ENCODE measurements at regions not wholly inside any gene's neighbourhood (a gene's known extent, or its start where the extent isn't known, plus 50 kb on each side); places are given as distances from the start of the nearest gene placed in this dataset.
"Not testable (repeated sequence)": the region's sequence is repeated elsewhere in the genome, so short reads cannot be mapped to it uniquely, and the experiment has no call there.

- H3K4me3 Mint-ChIP-seq, result no peak overlapping the region
- H3K27me3 Mint-ChIP-seq, result peaks cover 5% of the 10 kb centered on the region
- Histone ChIP-seq H3K4me1 (ENCODE audit: insufficient read depth, low read length) (peaks cover 37% of the 10 kb centered on the region), H3K4me3 (ENCODE audit: low read length) (no peak overlapping the region), H3K27me3 (ENCODE audit: control insufficient read depth in 1 of 2, insufficient read depth in 2 of 2, low read length in 2 of 2) (no peaks in the 10 kb centered on the region), H3K36me3 (ENCODE audit: insufficient read depth, low read length) (no peaks in the 10 kb centered on the region), H3K27ac (ENCODE audit: low read depth in 1 of 2, low read length in 2 of 2) (peak overlapping the region; percentile 53 to 68), H3K9me3 (ENCODE audit: control insufficient read depth in 1 of 2, insufficient read depth in 1 of 2, low read length in 2 of 2) (no peaks in the 10 kb centered on the region)
- no peak for TF ChIP-seq CTCF (IDR thresholded peaks at IDR 0.05)
- ATAC-seq (ENCODE audit: poor library complexity), result no peak
- H3K9me3 Mint-ChIP-seq, result peaks cover 3% of the 10 kb centered on the region
- DNase-seq, result no peak
- ChIA-PET POLR2A (interaction anchor here (1.2 to 4.2 kb wide), 5 partner anchors 8 to 43 kb away, joined by 5 to 35 read pairs (median 9); no protein-coding TSS in a partner anchor), CTCF (interaction anchor here (0.8 to 1.4 kb wide), 5 partner anchors 10 to 81 kb away, joined by 3 to 4 read pairs (median 3); no protein-coding TSS in a partner anchor)
- peaks cover 5% of the 10 kb centered on the region for H3K36me3 Mint-ChIP-seq (ENCODE audit: low read depth)
- H3K27ac Mint-ChIP-seq, result peak overlapping the region; percentile 93
- peaks cover 86% of the 10 kb centered on the region for H3K4me1 Mint-ChIP-seq (ENCODE audit: low read depth)
- intact Hi-C loops (cut with DNase I, micrococcal nuclease), result loop anchor here in 1 of 2 experiments (1.0 kb wide), 1 partner anchor 49 kb away; no protein-coding TSS in a partner anchor
These were observed 701.4 kb downstream of the TMEM121 start for GRCh38 chr14:106227793-106228192.

- Histone ChIP-seq H3K27ac (ENCODE audit: low read depth in 1 of 2, low read length in 2 of 2) (peak overlapping the region; percentile 57 to 68), H3K27me3 (ENCODE audit: control insufficient read depth in 1 of 2, insufficient read depth in 2 of 2, low read length in 2 of 2) (no peaks in the 10 kb centered on the region), H3K36me3 (ENCODE audit: insufficient read depth, low read length) (no peaks in the 10 kb centered on the region), H3K9me3 (ENCODE audit: control insufficient read depth in 1 of 2, insufficient read depth in 1 of 2, low read length in 2 of 2) (no peaks in the 10 kb centered on the region), H3K4me3 (ENCODE audit: low read length) (peak overlapping the region; percentile 37), H3K4me1 (ENCODE audit: insufficient read depth, low read length) (peaks cover 34% of the 10 kb centered on the region)
- POLR2A ChIA-PET, result interaction anchor here (1.0 to 4.2 kb wide), 9 partner anchors 9 to 47 kb away, joined by 3 to 35 read pairs (median 5); no protein-coding TSS in a partner anchor
- ATAC-seq (ENCODE audit: poor library complexity) (peak; percentile 96), DNase-seq (peak in 11 of 14 experiments; percentile 25 to 77 (median 52))
- TF ChIP-seq CTCF (IDR thresholded peaks at IDR 0.05), result peak; percentile 39
- Mint-ChIP-seq H3K27me3 (peaks cover 5% of the 10 kb centered on the region), H3K4me1 (ENCODE audit: low read depth) (peaks cover 85% of the 10 kb centered on the region), H3K4me3 (peak overlapping the region; percentile 82), H3K27ac (peak overlapping the region; percentile 93), H3K36me3 (ENCODE audit: low read depth) (peaks cover 5% of the 10 kb centered on the region), H3K9me3 (peaks cover 3% of the 10 kb centered on the region)
- CTCF ChIA-PET, result interaction anchor here (0.8 to 1.7 kb wide), 7 partner anchors 9 to 240 kb away, joined by 3 to 11 read pairs (median 4); no protein-coding TSS in a partner anchor
- intact Hi-C loops (cut with DNase I, micrococcal nuclease), result loop anchor here in 1 of 2 experiments (1.0 kb wide), 1 partner anchor 48 kb away; no protein-coding TSS in a partner anchor
These were observed 702.3 kb downstream of the TMEM121 start for GRCh38 chr14:106228541-106229158.

GRCh38 chr14:106230071-106230470 lies 703.7 kb downstream of the TMEM121 start:
- no peaks in the 10 kb centered on the region for H3K36me3 Mint-ChIP-seq (ENCODE audit: low read depth)
- H3K27ac Mint-ChIP-seq, result peak overlapping the region; percentile 78
- no peaks in the 10 kb centered on the region for H3K9me3 ChIP-seq (ENCODE audit: control insufficient read depth in 1 of 2, insufficient read depth in 1 of 2, low read length in 2 of 2)
- intact Hi-C loops (cut with DNase I, micrococcal nuclease), result no loop called here
- no peak overlapping the region for H3K27ac ChIP-seq (ENCODE audit: low read depth in 1 of 2, low read length in 2 of 2)
- ATAC-seq (ENCODE audit: poor library complexity) (no peak), DNase-seq (peak in 1 of 14 experiments; percentile 42)
- H3K27me3 Mint-ChIP-seq, result no peaks in the 10 kb centered on the region
- H3K4me3 ChIP-seq (ENCODE audit: low read length), result no peak overlapping the region
- no peaks in the 10 kb centered on the region for H3K9me3 Mint-ChIP-seq
- no peaks in the 10 kb centered on the region for H3K27me3 ChIP-seq (ENCODE audit: control insufficient read depth in 1 of 2, insufficient read depth in 2 of 2, low read length in 2 of 2)
- POLR2A ChIA-PET, result interaction anchor here (2.6 to 4.2 kb wide), 2 partner anchors 20 to 27 kb away, joined by 9 to 35 read pairs; no protein-coding TSS in a partner anchor
- H3K4me1 ChIP-seq (ENCODE audit: insufficient read depth, low read length), result peaks cover 34% of the 10 kb centered on the region
- H3K4me1 Mint-ChIP-seq (ENCODE audit: low read depth), result peaks cover 85% of the 10 kb centered on the region
- H3K4me3 Mint-ChIP-seq, result peak overlapping the region; percentile 85
- H3K36me3 ChIP-seq (ENCODE audit: insufficient read depth, low read length), result no peaks in the 10 kb centered on the region
- no peak for TF ChIP-seq CTCF (IDR thresholded peaks at IDR 0.05)
- CTCF ChIA-PET, result interaction anchor here (1.2 to 1.7 kb wide), 3 partner anchors 10 to 188 kb away, joined by 3 to 11 read pairs (median 3); no protein-coding TSS in a partner anchor

GRCh38 chr14:106233191-106233590 lies 706.8 kb downstream of the TMEM121 start:
- intact Hi-C loops (cut with DNase I, micrococcal nuclease), result loop anchor here in 1 of 2 experiments (2.0 kb wide), 1 partner anchor 24 kb away; no protein-coding TSS in a partner anchor
- H3K9me3 Mint-ChIP-seq; H3K9me3 ChIP-seq (ENCODE audit: control insufficient read depth in 1 of 2, insufficient read depth in 1 of 2, low read length in 2 of 2); POLR2A ChIA-PET; H3K4me3 ChIP-seq (ENCODE audit: low read length); H3K27ac ChIP-seq (ENCODE audit: low read depth in 1 of 2, low read length in 2 of 2); H3K4me3 Mint-ChIP-seq; DNase-seq; H3K36me3 ChIP-seq (ENCODE audit: insufficient read depth, low read length); H3K36me3 Mint-ChIP-seq (ENCODE audit: low read depth); H3K27me3 Mint-ChIP-seq; H3K27me3 ChIP-seq (ENCODE audit: control insufficient read depth in 1 of 2, insufficient read depth in 2 of 2, low read length in 2 of 2); ATAC-seq (ENCODE audit: poor library complexity): not testable (repeated sequence)
- peaks cover 29% of the 10 kb centered on the region for H3K4me1 ChIP-seq (ENCODE audit: insufficient read depth, low read length)
- peaks cover 65% of the 10 kb centered on the region for H3K4me1 Mint-ChIP-seq (ENCODE audit: low read depth)
- CTCF ChIA-PET, result interaction anchor here (1.1 to 1.6 kb wide), 2 partner anchors 18 to 24 kb away, joined by 3 to 4 read pairs; no protein-coding TSS in a partner anchor
- peak overlapping the region; percentile 37 for H3K27ac Mint-ChIP-seq

Data from CD4-positive, alpha-beta T cell (primary cell).